PC-3 (cell line): ENCODE measurements at regions not wholly inside any gene's neighbourhood (a gene's known extent, or its start where the extent isn't known, plus 50 kb on each side); places are given as distances from the start of the nearest gene placed in this dataset.

Experiments
- ATAC-seq: fragments of 200-7000 bp; cut with Tn5 transposase; 2 replicates; pipeline ENCODE4 v1.9.1; 2020; ENCODE audit warnings: mild to moderate bottlenecking, moderate library complexity
- BruUV-seq: library from RNA; stranded (reverse); fragments of 400-500 nt; replicated peaks from 2 replicates; lab custom pipeline; 2021; lab: Mats Ljungman, UMichigan
- CTCF ChIA-PET: fragments of 300-600 bp; sonication (Branson Sonifier 250); formaldehyde crosslinking; loops from one replicate; lab custom pipeline; 2022; ENCODE audit warnings: antibody characterized with exemption; lab: Charles Lee
- POLR2A ChIA-PET: fragments of 300-600 bp; sonication (Branson Sonifier 250); formaldehyde crosslinking; loops from one replicate; lab custom pipeline; 2022; ENCODE audit warnings: antibody characterized with exemption; ENCODE audit not compliant: unreplicated experiment; lab: Charles Lee
- DNase-seq: peaks from one replicate; pipeline ENCODE4 v3.0.0-alpha.2; 2015
- H2AFZ ChIP-seq: fragments of 300-600 bp; sonication (generic); 2 replicates; pipeline ENCODE4 v1.6.0; 2016; ENCODE audit warnings: antibody characterized with exemption, low read length
- H3F3A ChIP-seq: fragments of 300-600 bp; sonication (generic); one replicate; pipeline ENCODE4 v1.6.0; 2017; ENCODE audit warnings: antibody characterized with exemption, low read length, control low read depth, mild to moderate bottlenecking; ENCODE audit not compliant: unreplicated experiment
- H3K27ac ChIP-seq: fragments of 300-600 bp; sonication (generic); 2 replicates; pipeline ENCODE4 v1.5.1; 2016; ENCODE audit warnings: mild to moderate bottlenecking, low read length
- H3K27me3 ChIP-seq: fragments of 300-600 bp; sonication (generic); 2 replicates; pipeline ENCODE4 v1.6.1; 2016; ENCODE audit warnings: low read length, mixed read lengths
- H3K36me3 ChIP-seq: fragments of 300-600 bp; sonication (generic); 2 replicates; pipeline ENCODE4 v1.6.1; 2016; ENCODE audit warnings: low read depth, mixed run types, low read length, mixed read lengths
- H3K4me1 ChIP-seq: fragments of 300-600 bp; sonication (generic); 2 replicates; pipeline ENCODE4 v1.5.1; 2016; ENCODE audit warnings: low read length; ENCODE audit not compliant: insufficient read depth
- H3K4me2 ChIP-seq: fragments of 300-600 bp; sonication (generic); 2 replicates; pipeline ENCODE4 v1.6.0; 2016; ENCODE audit warnings: low read length
- H3K4me3 ChIP-seq: fragments of 300-600 bp; sonication (generic); 2 replicates; pipeline ENCODE4 v1.5.1; 2016; ENCODE audit warnings: mild to moderate bottlenecking, low read length, mixed read lengths
- H3K79me2 ChIP-seq: fragments of 300-600 bp; sonication (generic); 2 replicates; pipeline ENCODE4 v1.6.1; 2017; ENCODE audit warnings: low read length, mixed read lengths
- H3K9ac ChIP-seq: fragments of 300-600 bp; sonication (generic); 2 replicates; pipeline ENCODE4 v1.6.0; 2016; ENCODE audit warnings: mild to moderate bottlenecking, low read length
- H3K9me2 ChIP-seq: fragments of 300-600 bp; sonication (generic); replicated peaks from 2 replicates; pipeline ENCODE4 v1.6.1; 2016; ENCODE audit warnings: mixed run types, low read length, mixed read lengths
- H3K9me3 ChIP-seq: fragments of 300-600 bp; sonication (generic); 2 replicates; pipeline ENCODE4 v1.6.1; 2016; ENCODE audit warnings: low read length, mixed read lengths
- H4K20me1 ChIP-seq: fragments of 300-600 bp; sonication (generic); 2 replicates; pipeline ENCODE4 v1.6.1; 2016; ENCODE audit warnings: low read length, mixed read lengths
- EZH2 ChIP-seq: fragments of 300-600 bp; sonication (generic); IDR thresholded peaks from one replicate; pipeline ENCODE4 v1.6.1; 2017; ENCODE audit warnings: antibody characterized with exemption, mild to moderate bottlenecking, low read length; ENCODE audit not compliant: unreplicated experiment
- EZH2phosphoT487 ChIP-seq: fragments of 300-600 bp; sonication (generic); IDR thresholded peaks from 2 replicates; pipeline ENCODE4 v1.6.1; 2018; ENCODE audit warnings: mild to moderate bottlenecking, antibody characterized with exemption, low read length, borderline replicate concordance
- intact Hi-C: fragments of 100-400 bp; cut with micrococcal nuclease; formaldehyde crosslinking; loops from 2 replicates; pipeline ENCODE4 v1.9.0; 2023
- TF ChIP-seq, protein P1 (sequence below): fragments of 300-600 bp; sonication (generic); conservative IDR thresholded peaks from 2 replicates; pipeline ENCODE4 v1.5.1; 2017; ENCODE audit warnings: antibody characterized with exemption, low read depth, mild to moderate bottlenecking, low read length

DNA sequence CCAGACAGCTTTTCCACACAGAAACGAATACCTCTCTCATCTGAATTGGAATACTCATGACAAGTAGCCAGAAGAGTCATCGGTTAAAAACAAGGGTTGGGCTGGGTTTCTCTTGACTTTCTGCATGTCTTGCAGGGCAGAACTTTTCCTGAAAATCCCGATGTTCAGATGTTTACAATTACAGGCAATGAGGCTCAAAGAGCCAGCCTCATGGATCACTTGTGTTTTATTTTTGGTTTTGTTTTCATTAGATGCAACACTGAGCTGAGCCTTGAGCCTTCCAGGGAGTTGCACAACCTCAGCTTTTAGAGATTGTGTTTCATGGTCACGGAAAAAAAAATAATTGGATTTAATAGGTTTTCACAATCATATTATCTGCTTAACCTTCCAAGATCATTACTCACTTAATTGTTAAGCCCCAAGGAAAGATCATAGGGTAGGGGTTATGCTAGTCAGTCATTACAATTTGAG is 288.1 kb upstream of the PRDM1 start:
- Histone ChIP-seq H2AFZ (no peak overlapping the region), H3K4me1 (peaks cover 37% of the 10 kb centered on the region), H3K79me2 (no peaks in the 10 kb centered on the region), H3K9me2 (no peaks in the 10 kb centered on the region), H4K20me1 (no peaks in the 10 kb centered on the region), H3K4me2 (no peak overlapping the region), H3K27me3 (no peaks in the 10 kb centered on the region), H3K4me3 (no peak overlapping the region), H3K27ac (no peak overlapping the region), H3K9ac (no peak overlapping the region), H3K36me3 (no peaks in the 10 kb centered on the region), H3K9me3 (no peaks in the 10 kb centered on the region), H3F3A (no peaks in the 10 kb centered on the region)
- DNase-seq (no peak), ATAC-seq (no peak)
- intact Hi-C loops, result no loop called here
- TF ChIP-seq, protein P1, sequence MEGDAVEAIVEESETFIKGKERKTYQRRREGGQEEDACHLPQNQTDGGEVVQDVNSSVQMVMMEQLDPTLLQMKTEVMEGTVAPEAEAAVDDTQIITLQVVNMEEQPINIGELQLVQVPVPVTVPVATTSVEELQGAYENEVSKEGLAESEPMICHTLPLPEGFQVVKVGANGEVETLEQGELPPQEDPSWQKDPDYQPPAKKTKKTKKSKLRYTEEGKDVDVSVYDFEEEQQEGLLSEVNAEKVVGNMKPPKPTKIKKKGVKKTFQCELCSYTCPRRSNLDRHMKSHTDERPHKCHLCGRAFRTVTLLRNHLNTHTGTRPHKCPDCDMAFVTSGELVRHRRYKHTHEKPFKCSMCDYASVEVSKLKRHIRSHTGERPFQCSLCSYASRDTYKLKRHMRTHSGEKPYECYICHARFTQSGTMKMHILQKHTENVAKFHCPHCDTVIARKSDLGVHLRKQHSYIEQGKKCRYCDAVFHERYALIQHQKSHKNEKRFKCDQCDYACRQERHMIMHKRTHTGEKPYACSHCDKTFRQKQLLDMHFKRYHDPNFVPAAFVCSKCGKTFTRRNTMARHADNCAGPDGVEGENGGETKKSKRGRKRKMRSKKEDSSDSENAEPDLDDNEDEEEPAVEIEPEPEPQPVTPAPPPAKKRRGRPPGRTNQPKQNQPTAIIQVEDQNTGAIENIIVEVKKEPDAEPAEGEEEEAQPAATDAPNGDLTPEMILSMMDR, result no peak
- TF ChIP-seq EZH2phosphoT487 (no peak), EZH2 (no peak)
- no TSS peak for BruUV-seq
- POLR2A ChIA-PET, result no interaction called here
- CTCF ChIA-PET, result no interaction called here

DNA sequence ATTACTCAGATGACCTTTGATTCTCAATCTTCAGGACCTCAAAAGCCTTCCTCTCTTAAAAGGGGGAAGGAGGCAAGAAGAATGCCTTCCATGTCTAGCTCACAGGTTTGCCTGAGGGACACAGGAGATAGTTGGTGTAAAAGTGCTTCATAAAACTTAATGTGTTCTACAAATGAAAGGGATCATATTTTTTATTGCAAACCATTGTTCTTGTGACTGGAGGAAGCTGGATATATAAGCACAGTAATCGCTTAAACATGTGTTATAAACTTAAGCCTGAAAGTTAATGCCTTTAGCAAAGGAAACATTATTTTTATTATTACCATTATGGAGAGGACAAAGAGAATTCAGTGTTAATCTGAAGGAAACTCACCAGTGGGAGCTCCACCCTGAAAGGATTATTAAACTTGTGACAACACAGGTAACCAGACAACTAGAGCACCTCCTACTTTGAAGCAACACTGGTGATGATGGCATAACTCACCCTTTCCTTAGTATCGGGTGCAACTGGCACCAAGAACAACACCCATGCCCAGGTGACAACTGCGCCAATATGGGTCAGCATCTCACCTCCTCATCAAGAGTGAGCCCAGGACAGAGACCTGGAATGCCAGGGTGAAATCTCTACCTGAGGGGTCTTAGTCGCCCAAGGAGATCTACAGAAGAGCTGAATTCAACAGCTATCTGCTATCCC is 288.7 kb upstream of the PRDM1 start:
- intact Hi-C loops, result no loop called here
- peak; percentile 44 for ATAC-seq
- no peaks in the 10 kb centered on the region for H3F3A ChIP-seq
- POLR2A ChIA-PET, result no interaction called here
- H3K36me3 ChIP-seq, result no peaks in the 10 kb centered on the region
- DNase-seq, result peak; percentile 4
- peaks cover 37% of the 10 kb centered on the region for H3K4me1 ChIP-seq
- H3K9me2 ChIP-seq, result no peaks in the 10 kb centered on the region
- no peak for TF ChIP-seq EZH2
- no peak overlapping the region for H2AFZ ChIP-seq
- no peak overlapping the region for H3K4me3 ChIP-seq
- H3K9me3 ChIP-seq, result no peaks in the 10 kb centered on the region
- H3K9ac ChIP-seq, result no peak overlapping the region
- no TSS peak for BruUV-seq
- no peaks in the 10 kb centered on the region for H4K20me1 ChIP-seq
- no peak overlapping the region for H3K4me2 ChIP-seq
- CTCF ChIA-PET, result no interaction called here
- H3K27me3 ChIP-seq, result no peaks in the 10 kb centered on the region
- no peaks in the 10 kb centered on the region for H3K79me2 ChIP-seq
- no peak overlapping the region for H3K27ac ChIP-seq

DNA sequence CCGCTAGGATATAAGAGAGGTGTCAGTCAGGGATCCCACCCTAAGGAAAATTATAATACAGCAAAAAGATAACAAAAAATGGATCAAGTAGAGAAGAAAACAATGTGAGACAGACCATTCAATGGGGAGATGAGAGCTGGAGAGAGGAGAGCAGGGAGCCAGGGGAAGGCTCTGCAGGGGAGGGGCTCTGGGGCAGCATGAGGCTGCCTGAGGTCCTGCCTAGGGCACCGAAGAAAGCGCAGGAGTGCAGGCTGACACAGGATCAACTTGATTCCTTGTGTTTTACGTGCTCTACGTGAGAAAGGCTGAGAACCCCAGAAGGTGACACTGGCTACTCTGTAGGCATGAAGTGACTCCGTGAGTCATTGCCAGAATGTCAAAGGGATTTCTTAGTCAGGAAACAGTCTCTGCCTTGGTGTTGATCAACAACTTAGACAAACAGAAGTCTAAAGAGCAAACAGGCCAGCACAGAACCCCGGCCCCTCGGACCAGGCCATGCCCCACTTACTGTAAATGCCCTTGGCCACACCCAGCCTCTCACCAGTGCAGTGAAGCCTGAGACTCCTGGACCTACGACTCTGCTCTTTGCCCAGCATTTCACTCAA is 290.1 kb upstream of the PRDM1 start:
- 0 out of 2 replicates have a peak overlapping the region, but pooled peaks have one; percentile 1 for H2AFZ ChIP-seq

More for the DNA sequence above, 290.1 kb upstream of the PRDM1 start:
- intact Hi-C loops, result no loop called here
- Histone ChIP-seq H3K79me2 (no peaks in the 10 kb centered on the region), H3K27me3 (no peaks in the 10 kb centered on the region), H3K9me3 (no peaks in the 10 kb centered on the region), H3K9me2 (no peaks in the 10 kb centered on the region), H3F3A (no peaks in the 10 kb centered on the region), H3K4me2 (peak overlapping the region; percentile 31; the same call in 1 of the 2 replicates), H4K20me1 (no peaks in the 10 kb centered on the region), H3K4me3 (no peak overlapping the region), H3K4me1 (peaks cover 37% of the 10 kb centered on the region), H3K9ac (no peak overlapping the region; the same call in 1 of the 2 replicates), H3K27ac (peak overlapping the region; percentile 71), H3K36me3 (no peaks in the 10 kb centered on the region)
- ATAC-seq (peak; percentile 48), DNase-seq (peak; percentile 60)
- ChIA-PET CTCF (no interaction called here), POLR2A (interaction anchor here (0.6 kb wide), 1 partner anchor 172 kb away, joined by 3 read pairs; no protein-coding TSS in a partner anchor)
- TF ChIP-seq, protein P1, result no peak
- no peak for TF ChIP-seq EZH2
- no peak for TF ChIP-seq EZH2phosphoT487
- no TSS peak for BruUV-seq
